ENCODE measurements at regions not wholly inside any gene's neighbourhood (a gene's known extent, or its start where the extent isn't known, plus 50 kb on each side); places are given as distances from the start of the nearest gene placed in this dataset.

GRCh38 chr19:27793644-27794493 lies 1419.1 kb downstream of the UQCRFS1 start:
- Mint-ChIP-seq H3K27ac (peak overlapping the region; percentile 93), H3K9me3 (peaks cover under 1% of the 10 kb centered on the region), H3K36me3 (ENCODE audit: low read depth) (peaks cover 27% of the 10 kb centered on the region), H3K4me1 (peaks cover 35% of the 10 kb centered on the region), H3K27me3 (no peaks in the 10 kb centered on the region), H3K4me3 (peak overlapping the region; percentile 95)
- TF ChIP-seq CTCF (IDR thresholded peaks at IDR 0.05): no peak
- DNase-seq (peak; percentile 83), ATAC-seq (ENCODE audit: low read depth) (peak; percentile 89)
- intact Hi-C loops (cut with micrococcal nuclease): loop anchor here (1.0 to 5.0 kb wide), 5 partner anchors 14 to 1923 kb away; partner anchors contain the start of genes C19orf12, POP4 and UQCRFS1
- POLR2A ChIA-PET: interaction anchor here (0.6 to 1.6 kb wide), 6 partner anchors 10 to 1878 kb away, joined by 3 to 13 read pairs (median 5); partner anchors contain the start of gene POP4
- CTCF ChIA-PET: interaction anchor here (0.8 to 1.0 kb wide), 2 partner anchors 9 to 18 kb away, joined by 3 read pairs; no protein-coding TSS in a partner anchor

GRCh38 chr19:27793128-27793643 lies 1419.8 kb downstream of the UQCRFS1 start:
- TF ChIP-seq CTCF (IDR thresholded peaks at IDR 0.05): no peak
- no peak for DNase-seq
- H3K9me3 Mint-ChIP-seq: peaks cover 2% of the 10 kb centered on the region
- ATAC-seq (ENCODE audit: low read depth): peak; percentile 80
- peak overlapping the region; percentile 95 for H3K4me3 Mint-ChIP-seq
- intact Hi-C loops (cut with micrococcal nuclease): loop anchor here (1.0 to 5.0 kb wide), 4 partner anchors 13 to 1924 kb away; partner anchors contain the start of genes C19orf12 and POP4
- H3K27ac Mint-ChIP-seq: peak overlapping the region; percentile 93
- H3K36me3 Mint-ChIP-seq (ENCODE audit: low read depth): peaks cover 26% of the 10 kb centered on the region
- peaks cover 37% of the 10 kb centered on the region for H3K4me1 Mint-ChIP-seq
- CTCF ChIA-PET: interaction anchor here (0.8 to 1.0 kb wide), 2 partner anchors 9 to 18 kb away, joined by 3 read pairs; no protein-coding TSS in a partner anchor
- no peaks in the 10 kb centered on the region for H3K27me3 Mint-ChIP-seq
- POLR2A ChIA-PET: interaction anchor here (0.8 to 1.6 kb wide), 5 partner anchors 10 to 1879 kb away, joined by 3 to 13 read pairs (median 6); partner anchors contain the start of gene POP4

GRCh38 chr19:27792576-27793127 lies 1420.3 kb downstream of the UQCRFS1 start:
- DNase-seq (no peak), ATAC-seq (ENCODE audit: low read depth) (no peak)
- ChIA-PET POLR2A (interaction anchor here (0.8 to 1.6 kb wide), 4 partner anchors 10 to 1879 kb away, joined by 4 to 13 read pairs (median 9); partner anchors contain the start of gene POP4), CTCF (interaction anchor here (0.8 to 1.0 kb wide), 2 partner anchors 10 to 1924 kb away, joined by 3 read pairs; no protein-coding TSS in a partner anchor)
- Mint-ChIP-seq H3K27me3 (no peaks in the 10 kb centered on the region), H3K36me3 (ENCODE audit: low read depth) (peaks cover 24% of the 10 kb centered on the region), H3K4me3 (peak overlapping the region; percentile 95), H3K27ac (peak overlapping the region; percentile 93), H3K4me1 (peaks cover 39% of the 10 kb centered on the region), H3K9me3 (peaks cover 2% of the 10 kb centered on the region)
- intact Hi-C loops (cut with micrococcal nuclease): loop anchor here (1.0 to 5.0 kb wide), 4 partner anchors 12 to 1925 kb away; partner anchors contain the start of genes C19orf12 and POP4
- TF ChIP-seq CTCF (IDR thresholded peaks at IDR 0.05): no peak

GRCh38 chr19:27780367-27781075 lies 1432.4 kb downstream of the UQCRFS1 start:
- DNase-seq: no peak
- no peak for ATAC-seq (ENCODE audit: low read depth)
- peaks cover 21% of the 10 kb centered on the region for H3K4me1 Mint-ChIP-seq
- ChIA-PET POLR2A (interaction anchor here (2.5 kb wide), 1 partner anchor 13 kb away, joined by 13 read pairs; no protein-coding TSS in a partner anchor), CTCF (no interaction called here)
- peak overlapping the region; percentile 93 for H3K27ac Mint-ChIP-seq
- intact Hi-C loops (cut with micrococcal nuclease): loop anchor here (1.0 kb wide), 1 partner anchor 13 kb away; no protein-coding TSS in a partner anchor
- H3K4me3 Mint-ChIP-seq: peak overlapping the region; percentile 58
- peaks cover 34% of the 10 kb centered on the region for H3K36me3 Mint-ChIP-seq (ENCODE audit: low read depth)
- peaks cover 2% of the 10 kb centered on the region for H3K9me3 Mint-ChIP-seq
- H3K27me3 Mint-ChIP-seq: no peaks in the 10 kb centered on the region
- TF ChIP-seq CTCF (IDR thresholded peaks at IDR 0.05): no peak
